Neural cell (in vitro differentiated cells): ENCODE measurements at regions not wholly inside any gene's neighbourhood (a gene's known extent, or its start where the extent isn't known, plus 50 kb on each side); places are given as distances from the start of the nearest gene placed in this dataset.
"Not testable (repeated sequence)": the region's sequence is repeated elsewhere in the genome, so short reads cannot be mapped to it uniquely, and the experiment has no call there.

Source experiments
- H2AFZ ChIP-seq: fragments of 200-600, 300-800 bp; sonication (generic), shearing (Covaris generic); 2 replicates; pipeline ENCODE4 v1.6.0; 2014; ENCODE audit warnings: low read depth, mild to moderate bottlenecking, antibody characterized with exemption, low read length, moderate library complexity
- H3F3A ChIP-seq: fragments of 200-600 bp; shearing (Covaris generic); 2 replicates; pipeline ENCODE4 v1.6.1; 2016; ENCODE audit warnings: mild to moderate bottlenecking, moderate library complexity, mixed read lengths, antibody characterized with exemption, low read length; ENCODE audit not compliant: insufficient read depth, poor library complexity, severe bottlenecking
- H3K27ac ChIP-seq: fragments of 200-600, 300-800 bp; sonication (generic), shearing (Covaris generic); 2 replicates; pipeline ENCODE4 v1.5.1; 2014; ENCODE audit warnings: mild to moderate bottlenecking, low read length, moderate library complexity
- H3K27me3 ChIP-seq: fragments of 300-800, 200-600 bp; sonication (generic), shearing (Covaris generic); 2 replicates; pipeline ENCODE4 v1.6.0; 2014; ENCODE audit warnings: mild to moderate bottlenecking, low read depth, low read length, moderate library complexity; ENCODE audit not compliant: insufficient read depth
- H3K36me3 ChIP-seq: fragments of 300-800, 200-600 bp; sonication (generic), shearing (Covaris generic); 2 replicates; pipeline ENCODE4 v1.5.1; 2014; ENCODE audit warnings: mild to moderate bottlenecking, antibody characterized with exemption, low read length, moderate library complexity; ENCODE audit not compliant: insufficient read depth
- H3K4me2 ChIP-seq: fragments of 300-800, 200-600 bp; sonication (generic), shearing (Covaris generic); 2 replicates; pipeline ENCODE4 v1.6.0; 2014; ENCODE audit warnings: mild to moderate bottlenecking, low read length
- H3K4me3 ChIP-seq: fragments of 300-800, 200-600 bp; sonication (generic), shearing (Covaris generic); 2 replicates; pipeline ENCODE4 v1.5.1; 2014; ENCODE audit warnings: mild to moderate bottlenecking, low read length, moderate library complexity
- H3K79me2 ChIP-seq: fragments of 200-600 bp; shearing (Covaris generic); replicated peaks from 2 replicates; pipeline ENCODE4 v1.6.0; 2014; ENCODE audit warnings: mild to moderate bottlenecking, low read length, moderate library complexity; ENCODE audit not compliant: insufficient read depth
- H3K9ac ChIP-seq: fragments of 300-800, 200-600 bp; sonication (generic), shearing (Covaris generic); 2 replicates; pipeline ENCODE4 v1.6.1; 2016; ENCODE audit warnings: mild to moderate bottlenecking, low read length, mixed read lengths
- H3K9me2 ChIP-seq: fragments of 200-600 bp; shearing (Covaris generic); 2 replicates; pipeline ENCODE4 v1.6.1; 2016; ENCODE audit warnings: mild to moderate bottlenecking, low read length, mixed read lengths; ENCODE audit not compliant: insufficient read depth
- H3K9me3 ChIP-seq: fragments of 200-600, 300-800 bp; sonication (generic), shearing (Covaris generic); 2 replicates; pipeline ENCODE4 v1.6.1; 2016; ENCODE audit warnings: mild to moderate bottlenecking, mixed run types, low read length, moderate library complexity, mixed read lengths
- H4K20me1 ChIP-seq: fragments of 200-600 bp; shearing (Covaris generic); 2 replicates; pipeline ENCODE4 v1.6.1; 2016; ENCODE audit warnings: mild to moderate bottlenecking, mixed run types; ENCODE audit not compliant: insufficient read depth
- CTCF ChIP-seq: fragments of 450-650 bp; IDR thresholded peaks from 2 replicates; pipeline ENCODE4 v1.5.1; 2014; ENCODE audit warnings: antibody characterized with exemption, mild to moderate bottlenecking, moderate library complexity; ENCODE audit not compliant: poor library complexity, severe bottlenecking
- EP300 ChIP-seq: fragments of 450-650 bp; conservative IDR thresholded peaks from 2 replicates; pipeline ENCODE4 v1.6.1; 2014; ENCODE audit warnings: antibody characterized with exemption, mild to moderate bottlenecking, moderate library complexity; ENCODE audit not compliant: poor library complexity, severe bottlenecking
- EZH2 ChIP-seq: fragments of 200-600, 300-800 bp; shearing (Covaris generic), sonication (generic); IDR thresholded peaks from 2 replicates; pipeline ENCODE4 v1.6.1; 2014; ENCODE audit warnings: antibody characterized with exemption, low read length, borderline replicate concordance, mild to moderate bottlenecking; ENCODE audit not compliant: insufficient read depth, poor library complexity, severe bottlenecking
- MXI1 ChIP-seq: fragments of 450-650 bp; conservative IDR thresholded peaks from 2 replicates; pipeline ENCODE4 v1.6.1; 2014; ENCODE audit warnings: antibody characterized with exemption, mild to moderate bottlenecking; ENCODE audit not compliant: poor library complexity, severe bottlenecking
- POLR2AphosphoS5 ChIP-seq: IDR thresholded peaks from 2 replicates; pipeline ENCODE4 v1.6.1; 2012
- RAD21 ChIP-seq: fragments of 450-650 bp; conservative IDR thresholded peaks from 2 replicates; pipeline ENCODE4 v1.6.1; 2014; ENCODE audit warnings: antibody characterized with exemption, mild to moderate bottlenecking, moderate library complexity
- REST ChIP-seq: IDR thresholded peaks from 2 replicates; pipeline ENCODE4 v1.6.1; 2012; ENCODE audit warnings: borderline replicate concordance
- SMC3 ChIP-seq: fragments of 450-650 bp; conservative IDR thresholded peaks from 2 replicates; pipeline ENCODE4 v1.6.1; 2014; ENCODE audit warnings: antibody characterized with exemption, mild to moderate bottlenecking, moderate library complexity; ENCODE audit not compliant: poor library complexity
- TAF1 ChIP-seq: IDR thresholded peaks from 2 replicates; pipeline ENCODE4 v1.6.1; 2012; ENCODE audit warnings: low read depth

- no peaks in the 10 kb centered on the region for H3F3A ChIP-seq
- H3K36me3 ChIP-seq, result no peaks in the 10 kb centered on the region
- no peaks in the 10 kb centered on the region for H3K79me2 ChIP-seq
- no peaks in the 10 kb centered on the region for H4K20me1 ChIP-seq
- no peak overlapping the region for H3K27ac ChIP-seq
- no peak overlapping the region for H3K9ac ChIP-seq
- no peaks in the 10 kb centered on the region for H3K9me2 ChIP-seq
- H3K27me3 ChIP-seq, result no peaks in the 10 kb centered on the region
- H3K4me3 ChIP-seq, result no peak overlapping the region
- no peaks in the 10 kb centered on the region for H3K9me3 ChIP-seq
- no peak for TF ChIP-seq RAD21
- no peak for TF ChIP-seq EZH2
- H2AFZ ChIP-seq, result no peak overlapping the region
- H3K4me2 ChIP-seq, result no peak overlapping the region
Measured at GRCh38 chr4:149183638-149184037, 632.0 kb downstream of the IQCM start.

DNA sequence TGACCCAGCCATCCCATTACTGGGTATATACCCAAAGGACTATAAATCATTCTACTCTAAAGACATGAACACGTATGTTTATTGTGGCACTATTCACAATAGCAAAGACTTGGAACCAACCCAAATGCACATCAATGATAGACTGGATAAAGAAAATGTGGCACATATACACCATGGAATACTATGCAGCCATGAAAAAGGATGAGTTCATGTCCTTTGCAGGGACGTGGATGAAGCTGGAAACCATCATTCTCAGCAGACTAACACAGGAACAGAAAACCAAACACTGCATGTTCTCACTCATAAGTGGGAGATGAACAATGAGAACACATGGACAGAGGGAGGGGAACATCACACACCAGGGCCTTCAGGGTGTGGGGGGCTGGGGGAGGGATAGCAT is 634.2 kb downstream of the IQCM start:
- H2AFZ ChIP-seq, H3K79me2 ChIP-seq, H4K20me1 ChIP-seq, H3F3A ChIP-seq, H3K4me2 ChIP-seq, H3K9me2 ChIP-seq, H3K27me3 ChIP-seq, H3K9me3 ChIP-seq, H3K27ac ChIP-seq, H3K9ac ChIP-seq, H3K36me3 ChIP-seq, H3K4me3 ChIP-seq: not testable (repeated sequence)

DNA sequence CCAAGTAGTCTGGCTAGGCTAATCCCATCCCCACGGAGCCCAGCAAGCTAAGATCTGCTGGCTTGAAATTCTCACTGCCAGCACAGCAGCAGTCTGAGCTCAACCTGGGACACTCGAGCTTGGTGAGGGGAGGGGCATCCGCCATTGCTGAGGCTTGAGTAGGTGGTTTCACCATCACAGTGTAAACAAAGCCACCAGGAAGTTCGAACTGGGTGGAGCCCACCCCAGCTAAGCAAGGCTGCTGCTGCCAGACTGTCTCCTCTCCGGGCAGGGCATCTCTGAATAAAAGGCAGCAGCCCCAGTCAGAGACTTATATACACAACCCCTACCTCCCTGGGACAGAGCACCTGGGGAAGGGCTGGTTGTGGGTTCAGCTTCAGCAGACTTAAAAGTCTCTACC is 639.6 kb downstream of the IQCM start:
- H3K4me2 ChIP-seq, result no peak overlapping the region
- TF ChIP-seq REST (no peak), EZH2 (no peak), RAD21 (no peak), TAF1 (no peak), POLR2AphosphoS5 (no peak), CTCF (no peak), EP300 (no peak), MXI1 (no peak), SMC3 (no peak)
- no peaks in the 10 kb centered on the region for H3F3A ChIP-seq
- no peak overlapping the region for H3K27ac ChIP-seq
- no peaks in the 10 kb centered on the region for H3K27me3 ChIP-seq
- no peaks in the 10 kb centered on the region for H3K36me3 ChIP-seq
- no peak overlapping the region for H3K4me3 ChIP-seq
- no peaks in the 10 kb centered on the region for H4K20me1 ChIP-seq
- H2AFZ ChIP-seq, result no peak overlapping the region
- H3K9me3 ChIP-seq, result no peaks in the 10 kb centered on the region
- H3K9ac ChIP-seq, result no peak overlapping the region
- H3K9me2 ChIP-seq, result no peaks in the 10 kb centered on the region
- no peaks in the 10 kb centered on the region for H3K79me2 ChIP-seq
